ENCODE measurements at regions not wholly inside any gene's neighbourhood (a gene's known extent, or its start where the extent isn't known, plus 50 kb on each side); places are given as distances from the start of the nearest gene placed in this dataset.
"Not testable (repeated sequence)": the region's sequence is repeated elsewhere in the genome, so short reads cannot be mapped to it uniquely, and the experiment has no call there.

GRCh38 chr3:193805448-193805847 lies 212.4 kb downstream of the OPA1 start:
- DNase-seq: no peak

GRCh38 chr3:193808317-193808716 lies 215.3 kb downstream of the OPA1 start:
- no peak for DNase-seq

GRCh38 chr3:193809106-193809505 lies 216.1 kb downstream of the OPA1 start:
- DNase-seq: no peak

GRCh38 chr3:193812078-193812725 lies 219.2 kb downstream of the OPA1 start:
- DNase-seq: no peak

- DNase-seq: no peak
Observed at GRCh38 chr3:193812791-193813500, 219.9 kb downstream of the OPA1 start.

GRCh38 chr3:193813501-193813830 lies 220.5 kb downstream of the OPA1 start:
- no peak for DNase-seq

- no peak for DNase-seq
Observed at GRCh38 chr3:193814166-193814892, 221.3 kb downstream of the OPA1 start.

- no peak for DNase-seq
Observed at GRCh38 chr3:193815246-193816027, 222.4 kb downstream of the OPA1 start.

GRCh38 chr3:193816028-193816395 lies 223.0 kb downstream of the OPA1 start:
- DNase-seq: no peak

GRCh38 chr3:193816656-193817311 lies 223.8 kb downstream of the OPA1 start:
- DNase-seq: no peak

GRCh38 chr3:193819117-193820010 lies 226.4 kb downstream of the OPA1 start:
- DNase-seq: no peak

- DNase-seq: no peak
Observed at GRCh38 chr3:193821151-193821668, 228.2 kb downstream of the OPA1 start.

GRCh38 chr3:193822492-193823212 lies 229.6 kb downstream of the OPA1 start:
- DNase-seq: no peak

- not testable (repeated sequence) for DNase-seq
Observed at GRCh38 chr3:193823213-193823605, 230.2 kb downstream of the OPA1 start.

- DNase-seq: no peak
Observed at GRCh38 chr3:193824365-193824764, 231.4 kb downstream of the OPA1 start.

- DNase-seq: no peak
Observed at GRCh38 chr3:193825617-193826016, 232.6 kb downstream of the OPA1 start.

GRCh38 chr3:193826159-193826795 lies 233.3 kb downstream of the OPA1 start:
- DNase-seq: no peak

- no peak for DNase-seq
Observed at GRCh38 chr3:193827040-193827669, 234.1 kb downstream of the OPA1 start.

- no peak for DNase-seq
Observed at GRCh38 chr3:193827871-193828270, 234.9 kb downstream of the OPA1 start.

GRCh38 chr3:193828477-193828876 lies 235.5 kb downstream of the OPA1 start:
- no peak for DNase-seq
